Smooth muscle cell of the brain vasculature (primary cell): ENCODE measurements at regions not wholly inside any gene's neighbourhood (a gene's known extent, or its start where the extent isn't known, plus 50 kb on each side); places are given as distances from the start of the nearest gene placed in this dataset.
"Not testable (repeated sequence)": the region's sequence is repeated elsewhere in the genome, so short reads cannot be mapped to it uniquely, and the experiment has no call there.

Experiments
- DNase-seq: peaks from one replicate; pipeline ENCODE4 v3.0.0-alpha.2; 2012; ENCODE audit warnings: low read depth, low spot score

GRCh38 chr15:96470681-96471310, 140.3 kb downstream of the NR2F2 start:
- no peak for DNase-seq

DNA sequence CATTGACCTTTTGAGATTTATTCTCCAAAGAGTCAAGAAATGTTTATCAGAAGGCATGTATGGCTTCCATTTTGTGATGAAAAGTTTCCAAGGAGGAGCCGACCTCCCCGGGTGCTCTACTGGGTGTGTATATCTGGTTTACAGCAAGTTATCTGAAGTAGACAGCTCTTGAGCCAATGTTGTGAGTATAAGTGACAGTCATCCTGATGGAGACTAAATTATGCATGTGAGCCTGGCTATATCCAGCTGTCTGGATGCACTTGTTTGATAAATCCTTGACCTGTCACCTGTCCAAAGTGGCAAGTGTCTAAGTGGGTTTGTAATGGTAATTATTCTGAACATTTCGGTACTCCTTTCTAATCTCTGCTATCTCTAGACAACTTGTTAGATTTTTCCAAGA, 142.2 kb downstream of the NR2F2 start:
- no peak for DNase-seq

DNA sequence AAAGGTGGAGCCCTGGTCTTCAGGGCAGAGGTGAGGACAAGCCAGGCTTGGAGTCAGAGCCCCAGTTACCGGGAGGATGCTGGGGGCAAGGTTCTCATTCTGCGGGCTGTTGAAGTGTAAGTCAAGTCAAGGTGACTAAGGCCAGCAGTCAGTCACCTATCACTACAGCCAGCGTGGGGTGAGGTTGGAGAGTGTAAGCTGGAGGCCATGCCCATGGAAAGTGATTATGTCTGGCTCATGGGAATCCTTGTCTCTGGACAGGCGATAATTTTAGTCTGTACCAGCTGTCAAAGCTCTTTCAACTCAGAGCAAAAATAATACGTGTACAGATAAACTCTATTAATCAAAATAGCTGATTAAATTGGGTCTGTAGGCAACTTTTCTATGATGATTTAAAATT, 143.1 kb downstream of the NR2F2 start:
- DNase-seq: no peak

DNA sequence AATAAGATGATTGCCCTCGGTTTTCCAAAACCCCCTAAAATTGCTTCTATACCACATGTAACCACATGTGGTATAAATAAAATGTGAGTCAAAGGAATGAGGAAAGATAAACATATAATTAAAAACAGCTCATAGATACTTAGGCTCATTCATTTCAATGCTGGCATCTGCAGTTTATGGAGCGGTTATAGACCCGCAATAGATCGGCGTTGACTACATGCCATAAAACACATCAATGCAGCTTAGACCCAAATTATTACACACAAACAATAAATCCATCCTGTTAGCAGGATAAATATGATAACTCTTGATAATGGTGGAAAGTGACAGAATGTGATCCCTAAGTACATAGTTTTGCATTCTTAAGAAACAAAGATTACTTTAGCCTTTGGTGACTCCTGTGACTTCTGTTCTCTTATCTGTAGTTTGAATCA, 143.7 kb downstream of the NR2F2 start:
- no peak for DNase-seq

- DNase-seq: no peak
These were observed 146.7 kb downstream of the NR2F2 start for GRCh38 chr15:96477227-96477626.

DNA sequence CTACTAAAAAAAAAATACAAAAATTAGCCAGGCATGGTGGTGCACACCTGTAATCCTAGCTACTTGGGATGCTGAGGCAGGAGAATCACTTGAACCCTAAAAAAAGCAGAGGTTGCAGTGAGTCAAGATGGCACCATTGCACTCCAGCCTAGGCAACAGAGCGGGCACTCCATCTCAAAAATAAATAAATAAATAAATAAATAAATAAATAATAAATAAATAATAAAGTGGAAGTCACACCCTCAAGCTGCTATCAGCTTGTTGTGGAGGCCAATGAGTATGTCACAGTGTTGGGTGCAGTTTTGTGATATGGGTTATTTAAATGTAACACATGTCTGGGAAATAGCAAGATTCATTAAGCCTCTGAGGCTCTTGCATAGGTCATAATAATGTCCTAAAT, 153.9 kb downstream of the NR2F2 start:
- not testable (repeated sequence) for DNase-seq

DNA sequence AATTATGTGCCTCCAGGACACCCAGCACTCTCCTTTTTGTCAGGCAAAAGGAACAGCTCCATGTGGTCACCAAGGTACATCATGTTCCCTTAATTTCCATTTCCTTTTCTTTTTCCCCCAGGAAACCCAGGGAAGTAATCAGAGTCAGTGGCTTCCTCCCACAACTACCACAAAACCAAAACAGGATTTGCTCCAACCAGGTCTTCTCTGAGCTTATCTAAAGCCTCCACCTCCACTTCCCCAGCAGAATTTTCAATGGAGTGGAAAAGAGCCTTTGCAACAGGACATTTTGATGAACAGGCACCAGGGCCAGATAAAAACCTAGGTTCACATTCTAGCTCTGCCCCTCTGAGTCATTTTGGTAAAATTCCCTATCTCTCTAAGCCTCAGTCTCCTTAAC, 154.3 kb downstream of the NR2F2 start:
- no peak for DNase-seq

- no peak for DNase-seq
These were observed 156.7 kb downstream of the NR2F2 start for GRCh38 chr15:96487245-96487644.

GRCh38 chr15:96491066-96491699, 160.7 kb downstream of the NR2F2 start:
- DNase-seq: not testable (repeated sequence)

- DNase-seq: not testable (repeated sequence)
These were observed 161.5 kb downstream of the NR2F2 start for GRCh38 chr15:96491700-96492644.

DNA sequence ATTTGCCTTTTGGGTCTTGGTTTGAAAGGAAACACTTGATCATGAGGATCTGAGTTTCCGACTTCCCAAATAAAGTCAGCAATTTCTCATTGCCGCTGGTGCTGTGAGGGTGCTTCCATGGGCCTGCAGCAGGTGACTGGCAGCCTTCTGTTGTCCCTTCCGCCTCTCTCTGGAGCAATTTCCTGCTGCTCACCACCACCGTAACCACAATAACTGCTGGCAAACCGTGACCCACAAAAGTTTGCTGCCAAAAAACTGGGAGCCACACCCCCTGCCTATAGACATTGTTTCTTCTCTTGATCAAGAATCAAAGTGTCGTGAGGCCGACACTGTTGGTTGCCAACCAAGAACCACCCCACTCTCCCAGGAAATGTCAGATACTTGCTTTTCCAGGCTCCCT, 164.0 kb downstream of the NR2F2 start:
- DNase-seq: no peak

GRCh38 chr15:96495386-96495785, 164.9 kb downstream of the NR2F2 start:
- DNase-seq: no peak

- DNase-seq: no peak
These were observed 167.5 kb downstream of the NR2F2 start for GRCh38 chr15:96497951-96498350.

- DNase-seq: no peak
These were observed 170.0 kb downstream of the NR2F2 start for GRCh38 chr15:96500508-96500907.

GRCh38 chr15:96501362-96501761, 170.9 kb downstream of the NR2F2 start:
- DNase-seq: no peak

GRCh38 chr15:96502196-96502595, 171.7 kb downstream of the NR2F2 start:
- DNase-seq: no peak

GRCh38 chr15:96503276-96503675, 172.8 kb downstream of the NR2F2 start:
- DNase-seq: no peak

GRCh38 chr15:96504371-96504770, 173.9 kb downstream of the NR2F2 start:
- DNase-seq: no peak

- no peak for DNase-seq
These were observed 174.5 kb downstream of the NR2F2 start for GRCh38 chr15:96505014-96505413.

- DNase-seq: no peak
These were observed 184.2 kb downstream of the NR2F2 start for GRCh38 chr15:96514607-96515285.

GRCh38 chr15:96515371-96515770, 184.9 kb downstream of the NR2F2 start:
- DNase-seq: no peak

DNA sequence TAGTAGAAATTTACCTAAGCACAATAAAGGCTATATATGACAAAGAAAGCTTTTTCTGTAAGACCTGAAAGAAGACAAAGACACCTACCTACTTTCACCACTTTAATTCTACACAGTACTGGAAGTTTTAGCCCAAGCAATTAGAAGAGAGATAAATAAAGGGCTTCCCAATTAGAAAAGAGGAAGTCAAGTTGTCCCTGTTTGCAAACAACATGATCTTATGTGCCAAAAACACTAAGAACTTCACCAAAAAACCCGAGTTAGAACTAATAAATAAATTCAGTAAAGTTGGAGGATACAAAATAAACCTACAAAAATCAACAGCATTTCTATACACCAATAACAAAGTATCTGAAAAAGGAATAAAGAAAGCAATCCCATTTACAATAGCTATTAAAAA, 190.9 kb downstream of the NR2F2 start:
- no peak for DNase-seq
